ENCODE measurements at regions not wholly inside any gene's neighbourhood (a gene's known extent, or its start where the extent isn't known, plus 50 kb on each side); places are given as distances from the start of the nearest gene placed in this dataset.
A peak's percentile ranks its signal among the peaks of the same experiment; 100 is the strongest.
"Not testable (repeated sequence)": the region's sequence is repeated elsewhere in the genome, so short reads cannot be mapped to it uniquely, and the experiment has no call there.

- DNase-seq (ENCODE audit: missing footprints), result no peak
- intact Hi-C loops (cut with DNase I), result no loop called here
- no peak for ATAC-seq
Observed at GRCh38 chr14:58724702-58725101, 86.9 kb downstream of the DACT1 start.

GRCh38 chr14:58725226-58725625 is 87.5 kb downstream of the DACT1 start:
- DNase-seq (ENCODE audit: missing footprints), result no peak
- intact Hi-C loops (cut with DNase I), result no loop called here
- ATAC-seq, result no peak

DNA sequence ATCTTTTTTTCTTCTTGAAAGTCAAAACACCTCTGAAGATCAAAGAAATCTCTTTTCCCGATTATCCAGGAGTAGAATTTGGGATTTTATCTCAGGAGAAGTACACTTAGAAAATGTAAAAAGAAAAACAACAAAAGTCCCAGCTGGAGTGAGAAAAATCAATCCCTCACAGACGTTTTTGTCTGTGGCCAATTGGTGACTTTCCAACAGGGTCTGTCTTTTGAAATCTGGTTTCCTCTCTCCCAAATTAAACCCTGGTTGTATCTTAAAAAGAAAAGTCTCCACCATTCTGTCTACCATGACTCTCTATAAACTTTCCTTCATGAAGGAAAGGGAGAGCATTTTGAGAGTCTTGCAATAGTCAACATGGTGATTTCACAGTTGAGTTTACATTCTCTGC is 88.1 kb downstream of the DACT1 start:
- DNase-seq (ENCODE audit: missing footprints) (no peak), ATAC-seq (no peak)
- intact Hi-C loops (cut with DNase I), result no loop called here

DNA sequence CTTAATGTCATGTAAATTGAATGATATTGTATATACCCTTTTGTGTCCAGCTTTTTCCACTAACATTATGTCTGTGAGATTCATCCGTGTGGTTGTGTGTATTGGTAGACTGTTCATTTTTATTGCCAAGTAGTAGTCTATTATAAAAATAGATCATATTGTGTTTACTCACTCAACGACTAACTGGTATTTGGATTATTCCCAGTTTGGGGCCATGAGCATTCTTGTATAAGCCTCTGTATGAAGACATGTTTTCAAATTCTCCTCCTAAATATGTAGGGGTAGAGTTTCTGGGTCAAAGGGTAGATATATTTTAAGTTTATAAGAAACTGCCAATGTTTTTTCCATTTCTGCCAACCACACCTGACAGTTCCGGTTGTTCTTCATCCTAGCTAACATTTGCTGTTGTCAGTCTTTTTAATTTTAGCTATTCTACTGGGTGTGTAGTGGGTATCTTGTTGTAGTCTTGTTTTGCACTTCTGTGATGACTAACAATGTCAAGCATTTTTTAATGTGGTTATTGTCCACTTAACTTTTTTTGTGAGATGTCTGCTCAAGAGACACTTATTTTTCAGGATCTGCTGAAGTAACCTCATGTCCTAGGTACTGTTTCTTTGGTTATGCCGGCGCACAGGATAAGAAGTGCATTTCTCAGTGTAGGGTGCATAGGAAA is 93.2 kb downstream of the DACT1 start:
- intact Hi-C loops (cut with DNase I), result no loop called here
- ATAC-seq (no peak), DNase-seq (ENCODE audit: missing footprints) (no peak)

DNA sequence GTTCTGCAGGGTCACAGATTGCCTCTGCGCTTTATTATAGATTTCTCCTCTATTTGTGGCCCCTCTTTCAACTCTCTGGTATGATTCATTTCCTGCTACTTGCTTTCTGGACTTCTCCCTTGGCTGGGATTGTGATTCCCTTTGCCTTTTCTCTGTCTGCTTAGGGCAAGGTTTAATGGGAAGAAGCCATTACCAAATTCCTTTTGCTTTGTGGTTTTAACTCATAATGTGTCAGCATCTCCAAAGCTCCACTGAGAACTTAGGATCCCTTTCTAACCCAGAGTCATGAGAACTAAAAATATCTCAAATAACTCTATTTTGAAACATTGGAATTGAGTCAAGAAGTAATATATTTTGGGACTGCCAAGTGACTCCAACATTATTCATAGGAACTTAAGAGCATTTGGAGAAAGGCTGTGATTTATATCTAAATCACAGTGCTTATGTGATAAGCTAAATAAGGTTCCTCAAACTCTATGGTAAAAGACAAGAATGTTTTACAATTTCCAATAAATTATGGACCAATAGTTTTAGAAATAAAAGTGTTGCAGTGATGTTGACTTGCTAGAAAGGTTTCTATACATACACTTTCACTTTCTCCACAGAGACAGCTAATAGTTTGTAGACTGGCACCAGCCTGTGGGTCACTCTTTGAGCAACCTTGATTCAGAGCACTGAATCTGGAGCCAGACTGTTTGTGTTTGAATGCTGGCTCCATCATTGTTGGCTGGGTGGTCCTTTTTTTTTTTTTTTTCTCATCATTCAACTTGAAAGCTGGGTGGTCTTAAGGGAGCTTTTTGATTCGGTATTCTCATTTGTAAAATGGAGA is 93.9 kb downstream of the DACT1 start:
- intact Hi-C loops (cut with DNase I), result no loop called here
- DNase-seq (ENCODE audit: missing footprints) (no peak), ATAC-seq (peak; percentile 48)

- no peak for DNase-seq (ENCODE audit: missing footprints)
Observed at GRCh38 chr14:58732387-58732786, 94.6 kb downstream of the DACT1 start.

DNA sequence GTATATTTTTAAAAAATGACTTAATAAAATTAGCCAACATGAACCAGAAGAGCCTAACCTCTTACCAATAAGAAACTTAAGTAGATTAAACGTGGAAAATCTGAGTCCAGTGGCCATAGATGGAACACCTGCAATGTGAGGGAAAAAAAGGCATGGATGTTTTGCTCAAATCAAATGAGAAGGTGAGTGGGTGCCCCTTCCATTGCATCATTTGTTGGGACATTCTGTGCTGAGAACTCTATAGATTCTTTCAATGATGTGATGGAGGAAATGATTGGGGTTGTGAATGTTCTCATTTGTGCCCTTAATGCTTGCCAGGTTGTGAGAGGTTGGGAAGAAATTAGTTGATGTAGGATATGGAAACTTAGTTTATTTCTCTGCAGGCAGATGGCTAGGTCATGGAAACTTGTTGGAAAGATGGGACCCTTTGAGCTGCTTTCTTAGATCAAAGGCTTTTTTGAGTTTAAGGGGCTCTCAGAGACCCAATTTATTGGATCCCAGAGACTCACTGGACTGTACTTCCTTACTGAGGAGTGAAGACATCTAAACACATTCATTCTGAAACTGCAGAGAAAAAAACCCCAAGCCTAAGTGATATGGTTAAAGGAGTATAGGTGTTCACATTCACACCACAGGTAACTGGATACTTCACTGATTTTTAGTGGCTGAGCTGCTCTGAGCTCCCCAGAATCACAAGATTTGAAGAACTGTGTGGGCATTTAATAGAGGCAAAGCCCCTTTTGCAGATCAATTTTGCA is 95.9 kb downstream of the DACT1 start:
- intact Hi-C loops (cut with DNase I), result no loop called here
- DNase-seq (ENCODE audit: missing footprints) (no peak), ATAC-seq (no peak)

More at GRCh38 chr14:58732387-58732786, 94.6 kb downstream of the DACT1 start:
- intact Hi-C loops (cut with DNase I), result no loop called here
- ATAC-seq, result no peak

DNA sequence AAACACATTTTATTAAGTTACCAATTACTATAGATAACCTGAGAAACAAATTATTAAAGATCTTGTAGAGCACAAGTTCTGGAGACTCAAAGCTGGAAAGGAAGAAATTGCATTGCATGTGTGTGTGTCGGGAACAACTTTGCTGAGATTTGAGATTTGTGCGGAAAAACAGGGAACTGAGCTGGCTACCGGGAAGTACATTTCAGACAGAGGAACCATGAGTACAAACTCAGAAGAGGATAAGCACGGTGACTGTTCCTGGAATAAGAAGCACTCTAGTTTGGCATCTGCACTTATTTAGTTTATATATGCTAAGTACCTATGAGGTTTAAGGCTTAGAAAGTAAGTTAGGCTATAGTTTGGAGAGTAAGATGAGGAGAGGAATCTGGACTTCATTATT is 97.8 kb downstream of the DACT1 start:
- intact Hi-C loops (cut with DNase I), result no loop called here
- no peak for ATAC-seq
- no peak for DNase-seq (ENCODE audit: missing footprints)

GRCh38 chr14:58736606-58737005 is 98.8 kb downstream of the DACT1 start:
- ATAC-seq (no peak), DNase-seq (ENCODE audit: missing footprints) (no peak)
- intact Hi-C loops (cut with DNase I), result no loop called here

DNA sequence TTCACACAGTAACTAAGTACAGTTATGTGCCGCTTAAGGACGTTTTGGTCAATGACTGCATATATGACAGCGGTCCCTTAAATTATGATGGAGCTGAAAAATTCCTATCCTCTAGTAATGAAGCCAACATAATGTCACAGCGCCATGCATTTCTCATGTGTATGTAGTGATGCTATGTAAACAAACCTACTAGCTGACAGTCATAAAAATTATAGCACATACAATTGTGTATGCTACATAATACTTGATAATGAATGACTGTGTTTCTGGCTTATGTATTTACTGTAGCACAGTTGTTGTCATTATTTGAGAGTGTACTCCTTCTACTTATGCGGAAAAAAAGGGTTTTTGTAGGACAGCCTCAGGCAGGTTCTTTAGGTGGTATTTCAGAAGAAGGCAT is 99.7 kb downstream of the DACT1 start:
- ATAC-seq, result no peak
- no peak for DNase-seq (ENCODE audit: missing footprints)
- intact Hi-C loops (cut with DNase I), result no loop called here

DNA sequence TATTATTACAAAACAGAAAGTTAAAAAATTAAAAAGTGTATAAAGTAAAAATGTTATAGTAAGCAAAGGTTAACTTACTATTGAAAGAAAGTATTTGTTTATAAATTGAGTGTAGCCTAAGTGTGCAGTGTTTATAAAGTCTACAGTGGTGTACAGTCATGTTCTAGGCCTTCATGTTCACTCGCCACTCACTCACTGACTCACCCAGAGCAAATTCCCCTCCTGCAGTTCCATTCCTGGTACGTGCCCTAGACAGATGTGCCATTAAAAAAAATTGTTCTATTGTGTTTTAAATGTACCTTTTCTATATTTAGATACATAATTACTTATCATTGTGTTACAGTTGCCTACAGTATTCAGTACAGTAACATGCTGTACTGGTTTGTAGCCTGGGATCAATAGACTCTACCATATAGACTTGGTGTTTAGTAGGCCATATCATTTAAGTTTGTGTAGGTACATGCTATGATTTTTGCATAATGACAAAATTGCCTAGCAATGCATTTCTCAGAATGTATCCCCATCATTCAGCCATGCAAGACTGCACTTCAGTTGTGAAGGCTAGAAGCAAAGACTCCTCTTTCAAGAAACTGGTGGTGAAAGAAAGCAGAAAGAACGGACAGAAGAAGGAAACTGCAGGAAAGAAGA is 100.6 kb downstream of the DACT1 start:
- no peak for ATAC-seq
- intact Hi-C loops (cut with DNase I), result no loop called here
- DNase-seq (ENCODE audit: missing footprints), result no peak

DNA sequence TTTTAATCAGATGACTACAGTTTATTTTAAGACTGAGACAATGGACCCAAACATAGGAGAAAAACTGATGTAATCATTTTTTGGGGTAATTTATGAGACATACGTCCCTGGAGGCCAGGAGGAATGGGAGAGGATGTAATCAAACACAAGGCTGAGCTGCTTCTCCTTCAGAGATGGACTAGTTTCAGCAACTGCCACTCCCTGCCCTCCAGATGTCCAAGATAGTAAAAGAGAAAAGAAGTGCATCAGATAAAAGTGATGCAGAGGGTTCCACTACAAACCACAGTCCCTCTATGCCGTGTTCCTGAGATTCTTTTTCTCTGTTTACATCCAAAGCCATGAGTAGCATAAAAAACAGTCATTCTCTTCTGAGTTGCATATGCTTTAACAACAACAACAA is 101.1 kb downstream of the DACT1 start:
- intact Hi-C loops (cut with DNase I), result no loop called here
- DNase-seq (ENCODE audit: missing footprints), result no peak
- no peak for ATAC-seq

DNA sequence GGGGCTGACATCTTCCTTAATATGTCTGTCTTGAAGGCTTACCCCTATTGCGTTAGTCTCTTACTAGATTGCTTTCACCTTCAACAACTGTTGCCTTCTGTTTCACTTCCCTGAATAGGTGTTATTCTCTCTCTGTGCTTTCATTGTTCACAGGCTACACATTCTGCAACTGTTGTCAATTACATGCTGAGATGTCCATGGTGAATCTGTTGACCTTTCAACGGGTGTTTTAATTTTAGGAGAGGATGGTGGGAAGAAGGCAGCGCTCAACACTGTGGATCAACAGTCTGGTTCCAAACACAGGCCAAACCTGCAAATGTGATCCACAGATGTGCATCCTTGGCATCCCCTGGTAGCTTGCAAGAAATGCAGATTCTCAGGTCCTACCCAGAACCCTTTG is 101.9 kb downstream of the DACT1 start:
- no peak for ATAC-seq
- intact Hi-C loops (cut with DNase I), result no loop called here
- DNase-seq (ENCODE audit: missing footprints), result no peak

DNA sequence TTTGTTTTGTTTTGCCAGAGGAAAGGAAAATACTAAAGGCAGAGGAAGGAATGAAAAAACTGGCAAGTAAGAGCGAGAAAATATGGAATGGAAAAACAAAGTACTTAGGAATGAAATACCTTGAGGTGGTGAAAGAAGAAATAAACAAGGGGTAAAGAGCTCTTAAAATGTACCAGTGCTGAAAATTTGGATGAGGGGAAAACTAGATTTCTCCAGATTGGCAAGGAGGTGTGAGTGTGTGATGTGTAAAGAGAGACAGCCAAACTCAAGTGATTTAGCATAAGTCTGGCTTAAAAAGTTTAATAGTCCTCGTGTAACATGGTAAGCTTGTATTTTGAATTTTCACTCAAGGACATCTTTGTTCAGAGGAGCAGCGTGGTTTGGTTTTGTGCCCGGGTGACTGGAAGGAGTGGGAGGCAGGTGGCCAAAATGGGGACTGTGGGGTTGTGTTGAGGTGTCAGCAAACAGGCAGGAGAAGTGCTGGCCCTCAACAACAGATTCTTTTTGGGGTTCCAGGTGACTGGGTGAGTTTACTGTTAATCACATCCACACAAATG is 102.7 kb downstream of the DACT1 start:
- intact Hi-C loops (cut with DNase I), result no loop called here
- no peak for ATAC-seq
- no peak for DNase-seq (ENCODE audit: missing footprints)

- intact Hi-C loops (cut with DNase I), result no loop called here
- no peak for ATAC-seq
- no peak for DNase-seq (ENCODE audit: missing footprints)
Observed at GRCh38 chr14:58744801-58745394, 107.1 kb downstream of the DACT1 start.

- no peak for ATAC-seq
- no peak for DNase-seq (ENCODE audit: missing footprints)
- intact Hi-C loops (cut with DNase I), result no loop called here
Observed at GRCh38 chr14:58746261-58746660, 108.5 kb downstream of the DACT1 start.

GRCh38 chr14:58746701-58747100 is 108.9 kb downstream of the DACT1 start:
- no peak for DNase-seq (ENCODE audit: missing footprints)
- no peak for ATAC-seq
- intact Hi-C loops (cut with DNase I), result no loop called here

DNA sequence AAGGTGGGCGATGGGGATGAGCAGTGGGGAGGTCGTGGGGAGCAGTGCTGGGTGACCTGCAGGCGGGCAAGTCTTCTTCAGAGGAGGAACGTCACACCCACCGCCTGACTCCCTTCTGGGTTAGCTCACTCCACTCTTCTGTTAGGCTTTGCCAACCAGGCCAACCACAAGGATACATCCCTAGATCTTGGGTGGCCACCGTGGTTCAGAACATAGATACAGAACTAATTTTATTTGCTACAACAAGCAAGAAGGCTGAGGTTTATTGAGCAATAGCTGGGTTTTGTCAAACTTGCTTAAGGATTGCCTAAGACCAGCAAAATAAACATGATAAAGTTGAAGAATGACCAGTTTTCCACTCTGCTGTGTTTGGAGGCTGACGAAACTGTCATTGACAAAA is 109.4 kb downstream of the DACT1 start:
- ATAC-seq (peak; percentile 73), DNase-seq (ENCODE audit: missing footprints) (no peak)
- intact Hi-C loops (cut with DNase I), result no loop called here

DNA sequence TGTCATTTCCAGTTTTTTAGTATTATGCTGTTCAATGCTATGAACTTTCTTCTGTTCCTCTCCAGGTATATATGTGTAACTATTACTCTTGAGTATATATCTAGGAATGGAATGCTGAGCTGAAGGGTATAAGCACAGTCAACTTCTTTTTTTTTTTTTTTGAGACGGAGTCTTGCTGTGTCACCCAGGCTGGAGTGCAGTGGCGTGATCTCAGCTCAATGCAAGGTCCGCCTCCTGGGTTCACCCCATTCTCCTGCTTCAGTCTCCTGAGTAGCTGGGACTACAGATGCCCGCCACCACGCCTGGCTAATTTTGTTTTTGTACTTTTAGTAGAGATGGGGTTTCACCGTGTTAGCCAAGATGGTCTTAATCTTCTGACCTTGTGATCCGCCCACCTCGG is 110.5 kb downstream of the DACT1 start:
- DNase-seq (ENCODE audit: missing footprints); intact Hi-C loops (cut with DNase I); ATAC-seq: not testable (repeated sequence)

Data from Right ventricle myocardium inferior (tissue), 1 donor.